OCI-LY7 (cell line): ENCODE measurements at regions not wholly inside any gene's neighbourhood (a gene's known extent, or its start where the extent isn't known, plus 50 kb on each side); places are given as distances from the start of the nearest gene placed in this dataset.
"Not testable (repeated sequence)": the region's sequence is repeated elsewhere in the genome, so short reads cannot be mapped to it uniquely, and the experiment has no call there.

Experiments used
- CTCF ChIP-seq: fragments of 200-600 bp; sonication (generic); conservative IDR thresholded peaks from 2 replicates; pipeline ENCODE4 v1.5.1; 2014; ENCODE audit warnings: mild to moderate bottlenecking, antibody characterized with exemption, low read length, moderate library complexity, mixed read lengths
- EZH2phosphoT487 ChIP-seq: fragments of 200-600 bp; sonication (generic); IDR thresholded peaks from 2 replicates; pipeline ENCODE4 v1.6.1; 2018; ENCODE audit warnings: low read depth, borderline replicate concordance, mild to moderate bottlenecking, mixed run types, antibody characterized with exemption, low read length, moderate library complexity, mixed read lengths

DNA sequence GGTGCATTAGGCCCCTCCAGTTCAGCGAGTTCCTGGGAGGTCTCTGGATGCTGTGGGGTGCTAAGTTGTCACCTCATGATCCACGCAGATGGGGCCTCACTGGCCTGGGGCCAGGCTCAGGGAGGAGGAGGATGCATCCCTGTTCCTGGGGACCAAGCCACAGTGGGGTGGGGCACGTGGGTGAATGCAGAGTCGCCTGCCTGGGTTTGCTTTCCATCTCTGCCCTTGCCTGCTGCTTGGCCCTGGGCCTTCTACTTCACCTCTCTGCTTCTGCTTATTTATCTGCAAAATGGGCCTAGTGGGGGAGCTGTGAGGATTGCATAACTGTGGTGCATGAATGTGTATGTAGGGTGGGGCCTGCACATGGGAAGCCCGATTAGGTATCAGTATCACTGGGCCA lies 74.6 kb upstream of the LRPAP1 start:
- not testable (repeated sequence) for TF ChIP-seq CTCF, EZH2phosphoT487
